Neural cell (in vitro differentiated cells): ENCODE measurements at regions not wholly inside any gene's neighbourhood (a gene's known extent, or its start where the extent isn't known, plus 50 kb on each side); places are given as distances from the start of the nearest gene placed in this dataset.

Experiments
- CTCF ChIP-seq: fragments of 450-650 bp; IDR thresholded peaks from 2 replicates; pipeline ENCODE4 v1.5.1; 2014; ENCODE audit warnings: antibody characterized with exemption, mild to moderate bottlenecking, moderate library complexity; ENCODE audit not compliant: poor library complexity, severe bottlenecking
- EP300 ChIP-seq: fragments of 450-650 bp; conservative IDR thresholded peaks from 2 replicates; pipeline ENCODE4 v1.6.1; 2014; ENCODE audit warnings: antibody characterized with exemption, mild to moderate bottlenecking, moderate library complexity; ENCODE audit not compliant: poor library complexity, severe bottlenecking
- EZH2 ChIP-seq: fragments of 200-600, 300-800 bp; shearing (Covaris generic), sonication (generic); IDR thresholded peaks from 2 replicates; pipeline ENCODE4 v1.6.1; 2014; ENCODE audit warnings: antibody characterized with exemption, low read length, borderline replicate concordance, mild to moderate bottlenecking; ENCODE audit not compliant: insufficient read depth, poor library complexity, severe bottlenecking
- MXI1 ChIP-seq: fragments of 450-650 bp; conservative IDR thresholded peaks from 2 replicates; pipeline ENCODE4 v1.6.1; 2014; ENCODE audit warnings: antibody characterized with exemption, mild to moderate bottlenecking; ENCODE audit not compliant: poor library complexity, severe bottlenecking
- TAF1 ChIP-seq: IDR thresholded peaks from 2 replicates; pipeline ENCODE4 v1.6.1; 2012; ENCODE audit warnings: low read depth

- no peak for TF ChIP-seq CTCF
- no peak for TF ChIP-seq TAF1
- no peak for TF ChIP-seq EP300
- TF ChIP-seq MXI1 = no peak
- TF ChIP-seq EZH2 = no peak
Observed at GRCh38 chr10:111179514-111179913, 102.7 kb downstream of the ADRA2A start.
